Keratinocyte (primary cell): ENCODE measurements at regions not wholly inside any gene's neighbourhood (a gene's known extent, or its start where the extent isn't known, plus 50 kb on each side); places are given as distances from the start of the nearest gene placed in this dataset.

Experiments used
- DNase-seq: peaks from one replicate; pipeline ENCODE4 v3.0.0-alpha.2; 2011; ENCODE audit warnings: low read depth, missing footprints, low spot score
- FAIRE-seq: peaks from 2 replicates; lab custom pipeline; 2011; peaks lifted over from hg19 to GRCh38; lab: Jason Lieb, UNC
- H2AFZ ChIP-seq: 2 replicates; pipeline ENCODE4 v1.6.0; 2012; ENCODE audit warnings: low read length, control low read depth, inconsistent platforms; ENCODE audit not compliant: control insufficient read depth
- H3K27ac ChIP-seq: 2 replicates; pipeline ENCODE4 v1.5.1; 2011; ENCODE audit warnings: low read length; ENCODE audit not compliant: control insufficient read depth, insufficient read depth
- H3K27me3 ChIP-seq: 3 replicates; pipeline ENCODE4 v1.6.0; 2011; ENCODE audit warnings: low read length; ENCODE audit not compliant: control insufficient read depth, insufficient read depth; ENCODE audit errors: extremely low read depth
- H3K36me3 ChIP-seq, 2 experiments: 2 replicates in 1 of 2; 3 replicates in 1 of 2; pipeline ENCODE4 v1.5.1; 2011; ENCODE audit warnings: low read length in 2 of 2, mild to moderate bottlenecking in 1 of 2; ENCODE audit not compliant: control insufficient read depth in 2 of 2, insufficient read depth in 2 of 2; ENCODE audit errors: extremely low read depth in 1 of 2
- H3K4me1 ChIP-seq: 3 replicates; pipeline ENCODE4 v1.5.1; 2011; ENCODE audit warnings: low read length; ENCODE audit not compliant: control insufficient read depth, insufficient read depth; ENCODE audit errors: extremely low read depth
- H3K4me2 ChIP-seq: 3 replicates; pipeline ENCODE4 v1.6.0; 2011; ENCODE audit warnings: low read depth, low read length; ENCODE audit not compliant: control insufficient read depth, insufficient read depth; ENCODE audit errors: extremely low read depth
- H3K4me3 ChIP-seq, 3 experiments: fragments of 200-600 bp in 1 of 3; sonication (generic) in 1 of 3; 2 replicates in 2 of 3; 3 replicates in 1 of 3; pipeline ENCODE4 v1.5.1; 2011 to 2016; ENCODE audit warnings: low read length in 3 of 3, mild to moderate bottlenecking in 3 of 3, control low read depth in 2 of 3, inconsistent platforms in 1 of 3, low read depth in 1 of 3, mixed read lengths in 1 of 3, mixed run types in 1 of 3, moderate library complexity in 1 of 3; ENCODE audit not compliant: control insufficient read depth in 2 of 3, insufficient read depth in 2 of 3; ENCODE audit errors: extremely low read depth in 1 of 3
- H3K79me2 ChIP-seq: 2 replicates; pipeline ENCODE4 v1.6.0; 2012; ENCODE audit warnings: low read length; ENCODE audit not compliant: control insufficient read depth, insufficient read depth
- H3K9ac ChIP-seq: 3 replicates; pipeline ENCODE4 v1.6.0; 2011; ENCODE audit warnings: low read length; ENCODE audit not compliant: control insufficient read depth, insufficient read depth; ENCODE audit errors: extremely low read depth
- H3K9me1 ChIP-seq: 3 replicates; pipeline ENCODE4 v1.6.0; 2011; ENCODE audit warnings: low read length; ENCODE audit not compliant: control insufficient read depth, insufficient read depth; ENCODE audit errors: extremely low read depth
- H3K9me3 ChIP-seq: 2 replicates; pipeline ENCODE4 v1.5.1; 2012; ENCODE audit warnings: low read depth, low read length; ENCODE audit not compliant: control insufficient read depth
- H4K20me1 ChIP-seq: 3 replicates; pipeline ENCODE4 v1.6.0; 2011; ENCODE audit warnings: low read length; ENCODE audit not compliant: control insufficient read depth, insufficient read depth; ENCODE audit errors: extremely low read depth
- EZH2 ChIP-seq: IDR thresholded peaks from one replicate; pipeline ENCODE4 v1.6.1; 2012; ENCODE audit warnings: inconsistent platforms, mild to moderate bottlenecking, low read length, moderate library complexity
- dilution Hi-C: fragments of 300-500 bp; cut with MboI; formaldehyde crosslinking; loops from one replicate; pipeline ENCODE4 v1.7.0; 2020; ENCODE audit warnings: low sequenced_read_pairs; ENCODE audit not compliant: extremely low pct_ligation_motif_present
- TF ChIP-seq, protein P1 (sequence below), 3 experiments: IDR thresholded peaks in 1 of 3; conservative IDR thresholded peaks in 1 of 3; optimal IDR thresholded peaks in 1 of 3; 2 replicates in 2 of 3; 3 replicates in 1 of 3; pipeline versions ENCODE3 to v1.5.1; 2011; ENCODE audit warnings: low read length in 3 of 3, mild to moderate bottlenecking in 3 of 3, moderate library complexity in 2 of 3, control low read depth in 1 of 3, inconsistent platforms in 1 of 3; ENCODE audit not compliant: insufficient read depth in 2 of 3; ENCODE audit errors: extremely low read depth in 1 of 3

DNA sequence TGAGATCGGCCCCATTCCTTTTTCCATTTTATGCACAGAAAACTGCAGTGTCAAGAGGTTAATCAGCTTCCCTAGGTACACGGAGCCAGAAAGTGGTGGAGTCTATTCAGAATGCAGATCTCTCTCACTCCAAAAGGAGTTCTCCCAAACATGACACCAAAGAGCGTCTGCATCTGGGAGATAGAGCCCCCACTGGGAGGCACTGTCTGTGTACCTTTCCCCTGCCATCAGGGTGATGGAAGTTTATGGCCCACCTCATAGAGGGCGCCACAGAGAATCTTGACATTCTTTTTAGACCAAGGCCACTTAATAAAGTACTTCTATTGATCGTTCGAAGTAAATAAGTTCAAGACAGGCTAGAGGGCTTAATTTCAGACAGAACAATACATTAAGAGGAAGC is 493.7 kb upstream of the ERCC4 start:
- Histone ChIP-seq H4K20me1 (no peaks in the 10 kb centered on the region), H2AFZ (no peak overlapping the region), H3K4me1 (no peaks in the 10 kb centered on the region), H3K4me3 (no peak overlapping the region), H3K79me2 (no peaks in the 10 kb centered on the region), H3K9me3 (no peaks in the 10 kb centered on the region), H3K9ac (no peak overlapping the region), H3K9me1 (no peaks in the 10 kb centered on the region), H3K27me3 (no peaks in the 10 kb centered on the region), H3K4me2 (no peak overlapping the region), H3K27ac (no peak overlapping the region), H3K36me3 (no peaks in the 10 kb centered on the region)
- TF ChIP-seq, protein P1, sequence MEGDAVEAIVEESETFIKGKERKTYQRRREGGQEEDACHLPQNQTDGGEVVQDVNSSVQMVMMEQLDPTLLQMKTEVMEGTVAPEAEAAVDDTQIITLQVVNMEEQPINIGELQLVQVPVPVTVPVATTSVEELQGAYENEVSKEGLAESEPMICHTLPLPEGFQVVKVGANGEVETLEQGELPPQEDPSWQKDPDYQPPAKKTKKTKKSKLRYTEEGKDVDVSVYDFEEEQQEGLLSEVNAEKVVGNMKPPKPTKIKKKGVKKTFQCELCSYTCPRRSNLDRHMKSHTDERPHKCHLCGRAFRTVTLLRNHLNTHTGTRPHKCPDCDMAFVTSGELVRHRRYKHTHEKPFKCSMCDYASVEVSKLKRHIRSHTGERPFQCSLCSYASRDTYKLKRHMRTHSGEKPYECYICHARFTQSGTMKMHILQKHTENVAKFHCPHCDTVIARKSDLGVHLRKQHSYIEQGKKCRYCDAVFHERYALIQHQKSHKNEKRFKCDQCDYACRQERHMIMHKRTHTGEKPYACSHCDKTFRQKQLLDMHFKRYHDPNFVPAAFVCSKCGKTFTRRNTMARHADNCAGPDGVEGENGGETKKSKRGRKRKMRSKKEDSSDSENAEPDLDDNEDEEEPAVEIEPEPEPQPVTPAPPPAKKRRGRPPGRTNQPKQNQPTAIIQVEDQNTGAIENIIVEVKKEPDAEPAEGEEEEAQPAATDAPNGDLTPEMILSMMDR (optimal IDR thresholded peaks at IDR 0.05 in 1 of 3, IDR thresholded peaks at IDR 0.05 in 1 of 3, conservative IDR thresholded peaks at IDR 0.05 in 1 of 3; ENCODE audit: extremely low read depth in 1 of 3, insufficient read depth in 2 of 3, low read length in 3 of 3): peak in 1 of 3 experiments; percentile 25
- TF ChIP-seq EZH2: no peak
- dilution Hi-C loops: no loop called here
- FAIRE-seq (no peak), DNase-seq (no peak)

DNA sequence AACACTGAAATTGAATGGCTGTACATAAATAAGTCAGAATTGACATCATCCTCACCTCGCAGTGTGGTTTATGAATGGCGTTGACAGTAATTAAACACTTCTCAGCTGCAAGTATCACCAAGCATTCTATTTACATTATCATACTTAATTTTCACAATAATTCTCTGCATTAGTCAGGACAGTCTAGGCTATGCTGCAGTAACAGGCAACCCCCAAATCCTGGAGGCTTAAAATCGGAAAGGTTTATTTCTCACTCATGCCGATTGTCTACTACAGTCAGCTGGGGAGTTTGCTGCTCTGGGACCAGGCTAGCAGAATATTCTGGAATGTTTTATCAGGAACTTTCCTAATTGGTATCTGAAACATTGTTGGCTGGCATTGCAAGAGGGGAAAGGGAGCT is 493.2 kb upstream of the ERCC4 start:
- Histone ChIP-seq H4K20me1 (no peaks in the 10 kb centered on the region), H3K4me2 (no peak overlapping the region), H3K9me1 (no peaks in the 10 kb centered on the region), H3K4me3 (no peak overlapping the region), H3K9ac (no peak overlapping the region), H3K4me1 (no peaks in the 10 kb centered on the region), H3K27me3 (no peaks in the 10 kb centered on the region), H3K79me2 (no peaks in the 10 kb centered on the region), H3K36me3 (no peaks in the 10 kb centered on the region), H3K9me3 (no peaks in the 10 kb centered on the region), H2AFZ (no peak overlapping the region), H3K27ac (no peak overlapping the region)
- TF ChIP-seq, protein P1 (optimal IDR thresholded peaks at IDR 0.05 in 1 of 3, IDR thresholded peaks at IDR 0.05 in 1 of 3, conservative IDR thresholded peaks at IDR 0.05 in 1 of 3; ENCODE audit: extremely low read depth in 1 of 3, insufficient read depth in 2 of 3, low read length in 3 of 3): no peak
- TF ChIP-seq EZH2: no peak
- DNase-seq: no peak
- FAIRE-seq: no peak
- dilution Hi-C loops: no loop called here
